Neural crest cell (in vitro differentiated cells): ENCODE measurements at regions not wholly inside any gene's neighbourhood (a gene's known extent, or its start where the extent isn't known, plus 50 kb on each side); places are given as distances from the start of the nearest gene placed in this dataset.

Experiments used
- DNase-seq: peaks from one replicate; pipeline ENCODE4 v3.0.0; 2021; ENCODE audit warnings: low read depth, mixed read lengths, low spot score
- H3K27ac Mint-ChIP-seq: one replicate; pipeline ENCODE4 v1.8.0; 2021; ENCODE audit warnings: mild to moderate bottlenecking, mixed read lengths; ENCODE audit not compliant: unreplicated experiment
- H3K27me3 Mint-ChIP-seq: 2 replicates; pipeline ENCODE4 v1.8.0; 2021; ENCODE audit warnings: low read depth, mild to moderate bottlenecking, mixed read lengths
- H3K36me3 Mint-ChIP-seq: 2 replicates; pipeline ENCODE4 v1.8.0; 2021; ENCODE audit warnings: low read depth, mild to moderate bottlenecking, mixed read lengths
- H3K4me1 Mint-ChIP-seq: 2 replicates; pipeline ENCODE4 v1.8.0; 2021; ENCODE audit warnings: mixed read lengths
- H3K4me3 Mint-ChIP-seq: one replicate; pipeline ENCODE4 v1.8.0; 2021; ENCODE audit warnings: mild to moderate bottlenecking, mixed read lengths
- H3K9me3 Mint-ChIP-seq: 2 replicates; pipeline ENCODE4 v1.8.0; 2021; ENCODE audit warnings: mixed read lengths
- TF ChIP-seq, protein P1 (sequence below): fragments of 200-600 bp; sonication (generic); conservative IDR thresholded peaks from 2 replicates; pipeline ENCODE4 v1.5.0; 2021; ENCODE audit warnings: antibody characterized with exemption, mild to moderate bottlenecking

DNA sequence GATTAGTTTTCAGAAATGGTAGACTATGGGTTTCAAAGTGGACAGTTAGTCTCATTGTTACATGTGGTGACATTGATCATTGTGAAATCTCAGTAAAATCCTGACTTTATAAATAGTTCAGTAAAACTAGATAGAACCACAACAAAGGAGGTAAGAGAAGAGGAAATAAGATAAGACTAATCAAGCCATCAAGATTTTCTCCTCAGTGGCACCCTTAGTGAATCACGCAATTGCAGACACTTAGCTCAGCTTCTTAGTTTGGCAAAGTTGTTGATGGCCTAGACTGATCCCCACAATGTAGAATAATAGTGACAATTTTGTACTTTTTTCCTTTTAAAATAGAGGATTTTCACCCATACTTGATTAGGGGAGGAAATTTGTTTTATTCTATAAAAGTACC lies 426.7 kb upstream of the ITGA1 start:
- Mint-ChIP-seq H3K4me1 (peaks cover 20% of the 10 kb centered on the region), H3K4me3 (no peak overlapping the region), H3K36me3 (no peaks in the 10 kb centered on the region), H3K9me3 (peaks cover 2% of the 10 kb centered on the region), H3K27me3 (no peaks in the 10 kb centered on the region), H3K27ac (no peak overlapping the region)
- TF ChIP-seq, protein P1, sequence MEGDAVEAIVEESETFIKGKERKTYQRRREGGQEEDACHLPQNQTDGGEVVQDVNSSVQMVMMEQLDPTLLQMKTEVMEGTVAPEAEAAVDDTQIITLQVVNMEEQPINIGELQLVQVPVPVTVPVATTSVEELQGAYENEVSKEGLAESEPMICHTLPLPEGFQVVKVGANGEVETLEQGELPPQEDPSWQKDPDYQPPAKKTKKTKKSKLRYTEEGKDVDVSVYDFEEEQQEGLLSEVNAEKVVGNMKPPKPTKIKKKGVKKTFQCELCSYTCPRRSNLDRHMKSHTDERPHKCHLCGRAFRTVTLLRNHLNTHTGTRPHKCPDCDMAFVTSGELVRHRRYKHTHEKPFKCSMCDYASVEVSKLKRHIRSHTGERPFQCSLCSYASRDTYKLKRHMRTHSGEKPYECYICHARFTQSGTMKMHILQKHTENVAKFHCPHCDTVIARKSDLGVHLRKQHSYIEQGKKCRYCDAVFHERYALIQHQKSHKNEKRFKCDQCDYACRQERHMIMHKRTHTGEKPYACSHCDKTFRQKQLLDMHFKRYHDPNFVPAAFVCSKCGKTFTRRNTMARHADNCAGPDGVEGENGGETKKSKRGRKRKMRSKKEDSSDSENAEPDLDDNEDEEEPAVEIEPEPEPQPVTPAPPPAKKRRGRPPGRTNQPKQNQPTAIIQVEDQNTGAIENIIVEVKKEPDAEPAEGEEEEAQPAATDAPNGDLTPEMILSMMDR = no peak
- no peak for DNase-seq

DNA sequence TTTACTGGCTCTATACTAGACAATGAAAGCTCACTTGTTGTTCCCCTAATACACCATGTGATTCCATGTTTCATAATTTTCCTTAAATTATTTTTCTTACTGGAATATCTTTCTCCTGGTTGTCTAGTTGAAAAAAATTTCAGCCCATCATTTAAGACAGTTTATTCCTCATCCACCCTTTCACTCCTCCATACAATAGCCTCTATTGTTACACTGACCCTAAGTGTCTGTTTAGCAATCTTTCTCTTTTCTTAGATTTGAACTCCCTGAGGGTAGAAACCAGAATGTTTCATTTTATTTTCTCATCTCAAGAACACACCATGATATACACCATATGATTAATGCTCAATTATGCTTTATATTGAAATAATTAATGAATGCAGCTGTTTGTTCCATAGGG lies 413.4 kb upstream of the ITGA1 start:
- Mint-ChIP-seq H3K27me3 (no peaks in the 10 kb centered on the region), H3K9me3 (no peaks in the 10 kb centered on the region), H3K4me1 (peaks cover 23% of the 10 kb centered on the region), H3K4me3 (peak overlapping the region; percentile 9), H3K36me3 (no peaks in the 10 kb centered on the region), H3K27ac (peak overlapping the region; percentile 74)
- DNase-seq = no peak
- TF ChIP-seq, protein P1 = no peak

DNA sequence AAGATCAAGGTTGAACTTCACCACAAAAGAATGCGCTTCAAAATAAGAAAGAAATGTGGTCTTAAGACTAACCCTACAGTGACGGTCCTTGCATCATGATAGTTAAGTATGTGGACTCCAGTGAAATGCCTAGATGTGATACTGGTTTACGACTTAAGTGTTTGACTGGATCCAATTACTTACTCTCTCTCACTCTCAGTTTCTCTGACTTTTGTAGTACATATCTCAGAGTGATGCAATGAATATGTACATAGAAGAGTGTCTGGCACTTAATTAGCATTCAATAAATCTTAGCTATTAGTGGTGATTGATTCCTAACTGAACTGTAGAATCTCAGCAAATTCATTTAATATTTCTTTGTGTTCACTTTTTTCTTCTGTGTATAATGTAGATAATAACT lies 411.7 kb upstream of the ITGA1 start:
- peaks cover 19% of the 10 kb centered on the region for H3K4me1 Mint-ChIP-seq
- H3K4me3 Mint-ChIP-seq = no peak overlapping the region
- H3K9me3 Mint-ChIP-seq = peaks cover 4% of the 10 kb centered on the region
- DNase-seq = no peak
- H3K27me3 Mint-ChIP-seq = no peaks in the 10 kb centered on the region
- TF ChIP-seq, protein P1 = no peak
- peaks cover 3% of the 10 kb centered on the region for H3K36me3 Mint-ChIP-seq
- no peak overlapping the region for H3K27ac Mint-ChIP-seq

DNA sequence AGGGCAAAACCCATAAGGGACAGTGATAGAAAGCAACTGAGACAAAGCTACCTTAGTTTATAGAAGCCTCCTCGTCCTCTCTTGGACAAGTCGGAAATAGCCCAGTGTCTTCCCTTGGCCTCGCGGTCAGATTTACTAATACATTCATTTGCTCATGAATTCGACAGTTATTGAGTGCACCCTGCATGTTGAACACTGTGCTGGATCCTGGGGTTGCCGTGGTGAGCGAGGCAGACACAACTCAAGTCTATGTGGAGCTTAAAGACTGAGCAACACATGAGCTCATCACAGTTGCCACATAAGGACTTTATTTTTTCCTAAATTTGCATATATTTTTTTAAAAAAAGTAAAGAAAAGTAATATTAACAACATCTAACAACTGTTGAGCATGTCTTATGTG lies 411.1 kb upstream of the ITGA1 start:
- no peak for DNase-seq
- TF ChIP-seq, protein P1 = no peak
- Mint-ChIP-seq H3K4me1 (peaks cover 19% of the 10 kb centered on the region), H3K27ac (no peak overlapping the region), H3K9me3 (peaks cover 6% of the 10 kb centered on the region), H3K27me3 (no peaks in the 10 kb centered on the region), H3K4me3 (no peak overlapping the region), H3K36me3 (peaks cover 3% of the 10 kb centered on the region)

DNA sequence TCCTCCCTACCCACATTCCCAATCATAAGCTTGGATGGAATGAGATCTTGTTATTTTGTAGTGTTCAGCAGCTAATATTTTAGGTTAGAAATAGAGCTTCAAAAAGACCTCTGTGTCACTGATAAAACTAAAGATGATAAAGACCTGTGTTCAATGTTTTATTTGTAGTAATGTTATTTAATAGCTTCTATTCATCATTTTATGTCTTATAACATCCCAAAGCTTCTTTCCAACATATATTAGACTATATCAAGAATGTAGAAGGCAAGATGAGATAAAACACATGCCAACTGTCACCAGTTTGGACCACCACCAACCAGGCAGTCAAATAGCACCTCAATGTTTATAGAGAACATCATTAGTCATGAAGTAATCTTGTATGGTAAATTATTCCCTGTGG lies 409.5 kb upstream of the ITGA1 start:
- Mint-ChIP-seq H3K27me3 (no peaks in the 10 kb centered on the region), H3K36me3 (peaks cover 3% of the 10 kb centered on the region), H3K27ac (no peak overlapping the region), H3K4me3 (no peak overlapping the region), H3K9me3 (peaks cover 9% of the 10 kb centered on the region), H3K4me1 (peaks cover 19% of the 10 kb centered on the region)
- TF ChIP-seq, protein P1 = no peak
- DNase-seq = no peak

DNA sequence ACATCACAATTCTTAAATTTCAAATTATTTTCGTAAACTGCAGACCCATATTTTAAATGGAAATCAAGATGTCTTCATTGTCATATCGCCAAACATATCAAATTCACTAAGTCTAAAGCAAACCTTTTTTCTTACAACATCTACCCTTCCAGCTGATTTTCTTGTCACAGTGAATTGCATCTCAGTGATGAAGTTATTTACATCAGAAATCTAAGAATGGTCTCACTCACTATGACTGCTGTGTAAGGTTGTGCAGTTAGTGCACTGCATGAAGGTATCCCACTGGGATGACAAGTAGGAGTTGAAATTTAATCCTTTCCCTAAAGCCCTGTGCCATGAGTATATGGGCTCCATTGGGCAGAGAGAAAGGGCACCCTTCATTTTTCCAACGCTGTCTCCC lies 399.4 kb upstream of the ITGA1 start:
- H3K4me1 Mint-ChIP-seq = no peaks in the 10 kb centered on the region
- H3K27ac Mint-ChIP-seq = no peak overlapping the region
- H3K9me3 Mint-ChIP-seq = no peaks in the 10 kb centered on the region
- H3K27me3 Mint-ChIP-seq = no peaks in the 10 kb centered on the region
- no peak for DNase-seq
- no peaks in the 10 kb centered on the region for H3K36me3 Mint-ChIP-seq
- no peak overlapping the region for H3K4me3 Mint-ChIP-seq
- TF ChIP-seq, protein P1 = no peak
